GM12878 (cell line): ENCODE measurements at regions not wholly inside any gene's neighbourhood (a gene's known extent, or its start where the extent isn't known, plus 50 kb on each side); places are given as distances from the start of the nearest gene placed in this dataset.

Experiments used
- ATAC-seq: fragments of 200-7000 bp; cut with Tn5 transposase; 3 replicates; pipeline ENCODE4 v1.9.1; 2020; ENCODE audit warnings: mild to moderate bottlenecking, moderate library complexity
- BruUV-seq: library from RNA; stranded (reverse); fragments of 400-500 nt; replicated peaks from 2 replicates; lab custom pipeline; 2021; lab: Mats Ljungman, UMichigan
- CTCF ChIA-PET: fragments of 300-600 bp; sonication (Branson Sonifier 250); formaldehyde crosslinking; extraction: SDS; loops from one replicate; lab custom pipeline; 2021; ENCODE audit warnings: inconsistent platforms; lab: Yijun Ruan, JAX
- POLR2A ChIA-PET: fragments of 350-600 bp; formaldehyde crosslinking; extraction: SDS; loops from one replicate; lab custom pipeline; 2021; ENCODE audit warnings: inconsistent platforms; lab: Charles Lee
- RAD21 ChIA-PET: fragments of 300-600 bp; sonication (Branson Sonifier 250); formaldehyde crosslinking; loops from one replicate; lab custom pipeline; 2023; ENCODE audit warnings: antibody characterized with exemption; ENCODE audit not compliant: unreplicated experiment; lab: Charles Lee
- SMC1A ChIA-PET: fragments of 300-600 bp; sonication (Branson Sonifier 250); formaldehyde crosslinking; loops from one replicate; lab custom pipeline; 2023; ENCODE audit not compliant: unreplicated experiment, uncharacterized antibody; lab: Charles Lee
- DNase-seq: peaks from one replicate; pipeline ENCODE4 v3.0.0-alpha.2; 2011; ENCODE audit warnings: low read depth, low spot score
- FAIRE-seq: peaks from 3 replicates; lab custom pipeline; 2011; peaks lifted over from hg19 to GRCh38; lab: Jason Lieb, UNC
- H2AFZ ChIP-seq: 2 replicates; pipeline ENCODE4 v1.6.0; 2011; ENCODE audit warnings: low read depth, low read length, control low read depth; ENCODE audit not compliant: control insufficient read depth
- H3K27ac ChIP-seq: 2 replicates; pipeline ENCODE4 v1.5.1; 2011; ENCODE audit warnings: control low read depth; ENCODE audit not compliant: control insufficient read depth, insufficient read depth
- H3K27me3 ChIP-seq, 2 experiments: replicated peaks in 1 of 2; 2 replicates each; pipeline versions ENCODE4 v1.6.0 to v1.6.1; 2011; ENCODE audit warnings: low read length in 1 of 2; ENCODE audit not compliant: control insufficient read depth in 2 of 2, insufficient read depth in 2 of 2
- H3K36me3 ChIP-seq, 2 experiments: 2 replicates each; pipeline ENCODE4 v1.5.1; 2011; ENCODE audit warnings: low read length in 1 of 2; ENCODE audit not compliant: control insufficient read depth in 2 of 2, insufficient read depth in 2 of 2
- H3K4me1 ChIP-seq: 2 replicates; pipeline ENCODE4 v1.6.1; 2011; ENCODE audit warnings: mild to moderate bottlenecking, low read length, moderate library complexity, mixed read lengths; ENCODE audit not compliant: control insufficient read depth, insufficient read depth
- H3K4me2 ChIP-seq: 2 replicates; pipeline ENCODE4 v1.6.0; 2011; ENCODE audit warnings: control low read depth; ENCODE audit not compliant: control insufficient read depth, insufficient read depth
- H3K4me3 ChIP-seq: fragments of 200-600 bp; sonication (generic); 2 replicates; pipeline ENCODE4 v1.5.1; 2016
- H3K79me2 ChIP-seq: 2 replicates; pipeline ENCODE4 v1.6.0; 2011; ENCODE audit warnings: low read length; ENCODE audit not compliant: control insufficient read depth, insufficient read depth
- H3K9ac ChIP-seq: 2 replicates; pipeline ENCODE4 v1.8.0; 2011; ENCODE audit warnings: low read length, control low read depth, mixed read lengths; ENCODE audit not compliant: control insufficient read depth, insufficient read depth
- H3K9me3 ChIP-seq: replicated peaks from 3 replicates; pipeline ENCODE4 v1.5.1; 2011; ENCODE audit warnings: mild to moderate bottlenecking, low read length; ENCODE audit not compliant: control insufficient read depth, insufficient read depth
- H4K20me1 ChIP-seq: 2 replicates; pipeline ENCODE4 v1.6.0; 2011; ENCODE audit not compliant: control insufficient read depth, insufficient read depth
- CHD4 ChIP-seq: fragments of 200-600 bp; sonication (generic); IDR thresholded peaks from 2 replicates; pipeline ENCODE4 v1.6.1; 2016; ENCODE audit warnings: mild to moderate bottlenecking
- CREB1 ChIP-seq: IDR thresholded peaks from 2 replicates; pipeline ENCODE4 v1.6.1; 2012; ENCODE audit warnings: low read depth, mild to moderate bottlenecking, inconsistent platforms
- ESRRA ChIP-seq: IDR thresholded peaks from 2 replicates; pipeline ENCODE4 v1.6.1; 2012; ENCODE audit warnings: mild to moderate bottlenecking, low read length, improper control_type of control experiment
- GATAD2B ChIP-seq: fragments of 450-650 bp; conservative IDR thresholded peaks from 2 replicates; pipeline ENCODE4 v1.6.1; 2017; ENCODE audit warnings: low read depth, mild to moderate bottlenecking, moderate library complexity
- IRF4 ChIP-seq: IDR thresholded peaks from 2 replicates; pipeline ENCODE4 v1.6.1; 2011; ENCODE audit warnings: low read depth, low read length
- PAX8 ChIP-seq: fragments of 450-650 bp; IDR thresholded peaks from 2 replicates; pipeline ENCODE4 v1.6.1; 2017; ENCODE audit warnings: mild to moderate bottlenecking, moderate library complexity
- RCOR1 ChIP-seq: conservative IDR thresholded peaks from 2 replicates; pipeline ENCODE4 v1.6.1; 2012; ENCODE audit warnings: low read depth, low read length, improper control_type of control experiment
- RFX5 ChIP-seq: IDR thresholded peaks from 2 replicates; pipeline ENCODE4 v1.6.1; 2011; ENCODE audit warnings: low read depth, low read length, improper control_type of control experiment
- SIN3A ChIP-seq: IDR thresholded peaks from 2 replicates; pipeline ENCODE4 v1.6.1; 2012; ENCODE audit warnings: low read depth, low read length, improper control_type of control experiment
- STAT3 ChIP-seq: IDR thresholded peaks from 2 replicates; pipeline ENCODE4 v1.6.1; 2011; ENCODE audit warnings: low read depth, low read length, improper control_type of control experiment
- TBL1XR1 ChIP-seq: IDR thresholded peaks from 2 replicates; pipeline ENCODE4 v1.6.1; 2012; ENCODE audit warnings: low read depth, low read length, improper control_type of control experiment
- WGBS: methylation state at CpG from one replicate; pipeline ENCODE4 v1.1.6; 2016; ENCODE audit warnings: low lambda C conversion rate; ENCODE audit not compliant: insufficient replicate concordance, insufficient coverage; ENCODE audit errors: missing lambda C conversion rate; 5-methylcytosine and 5-hydroxymethylcytosine counted together
- in situ Hi-C: fragments of 300-500 bp; cut with MboI; formaldehyde crosslinking; loops from 9 replicates; pipeline ENCODE4 v1.14.3; 2018; ENCODE audit warnings: mixed read lengths
- intact Hi-C: fragments of 100-400 bp; cut with micrococcal nuclease; formaldehyde crosslinking; loops from one replicate; pipeline ENCODE4 v1.14.2; 2022; ENCODE audit not compliant: unreplicated experiment
- TF ChIP-seq, protein P1 (sequence below): IDR thresholded peaks from 2 replicates; pipeline ENCODE4 v1.6.1; 2012; ENCODE audit warnings: low read depth, low read length, improper control_type of control experiment
- TF ChIP-seq, protein P2 (sequence below): fragments of 450-650 bp; IDR thresholded peaks from 2 replicates; pipeline ENCODE4 v1.6.1; 2016; ENCODE audit warnings: mild to moderate bottlenecking
- TF ChIP-seq, protein P3 (sequence below): fragments of 450-650 bp; IDR thresholded peaks from 2 replicates; pipeline ENCODE4 v1.6.1; 2017; ENCODE audit warnings: mild to moderate bottlenecking, moderate library complexity

DNA sequence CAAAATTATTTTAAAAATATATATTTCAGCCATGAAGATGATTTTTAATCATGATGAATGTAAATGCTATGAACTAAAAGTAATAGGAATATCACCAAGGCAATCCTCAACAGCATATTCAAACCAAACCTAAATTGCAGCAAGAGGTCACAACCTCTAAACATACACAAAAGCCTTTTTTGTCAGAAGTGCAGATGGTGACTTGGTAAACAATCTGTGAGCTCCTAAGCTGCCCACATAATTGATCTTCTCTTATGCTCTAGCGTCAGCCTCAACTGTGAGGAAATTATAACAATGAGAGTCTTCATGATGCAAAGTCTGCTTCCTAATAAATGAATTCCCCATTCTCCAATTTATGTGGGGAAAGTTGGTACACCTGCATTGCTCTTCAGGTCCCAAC, 113.2 kb downstream of the TSN start:
- no peak overlapping the region for H3K27ac ChIP-seq
- ChIA-PET SMC1A (no interaction called here), RAD21 (no interaction called here), CTCF (no interaction called here), POLR2A (interaction anchor here (0.6 kb wide), 1 partner anchor 14 kb away, joined by 6 read pairs; no protein-coding TSS in a partner anchor)
- H3K79me2 ChIP-seq = no peaks in the 10 kb centered on the region
- no peaks in the 10 kb centered on the region for H3K4me1 ChIP-seq
- WGBS = 52% methylated on average over 1 of the region's 1 CpG
- no peaks in the 10 kb centered on the region; a peak in 3 of 4 replicates for H3K27me3 ChIP-seq
- no peaks in the 10 kb centered on the region for H4K20me1 ChIP-seq
- H3K9ac ChIP-seq = no peak overlapping the region
- H3K9me3 ChIP-seq = no peaks in the 10 kb centered on the region
- no peak for FAIRE-seq
- intact Hi-C loops (no loop called here), in situ Hi-C loops (no loop called here)
- H3K4me2 ChIP-seq = no peak overlapping the region
- no peak for DNase-seq
- H2AFZ ChIP-seq = no peak overlapping the region
- no peak for TF ChIP-seq RCOR1
- TF ChIP-seq PAX8 = no peak
- no peak for TF ChIP-seq CREB1
- TF ChIP-seq GATAD2B = no peak
- TF ChIP-seq IRF4 = no peak
- TF ChIP-seq ESRRA = no peak
- TF ChIP-seq, protein P1, sequence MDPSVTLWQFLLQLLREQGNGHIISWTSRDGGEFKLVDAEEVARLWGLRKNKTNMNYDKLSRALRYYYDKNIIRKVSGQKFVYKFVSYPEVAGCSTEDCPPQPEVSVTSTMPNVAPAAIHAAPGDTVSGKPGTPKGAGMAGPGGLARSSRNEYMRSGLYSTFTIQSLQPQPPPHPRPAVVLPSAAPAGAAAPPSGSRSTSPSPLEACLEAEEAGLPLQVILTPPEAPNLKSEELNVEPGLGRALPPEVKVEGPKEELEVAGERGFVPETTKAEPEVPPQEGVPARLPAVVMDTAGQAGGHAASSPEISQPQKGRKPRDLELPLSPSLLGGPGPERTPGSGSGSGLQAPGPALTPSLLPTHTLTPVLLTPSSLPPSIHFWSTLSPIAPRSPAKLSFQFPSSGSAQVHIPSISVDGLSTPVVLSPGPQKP = no peak
- no peak for TF ChIP-seq RFX5
- TF ChIP-seq CHD4 = no peak
- no peak for TF ChIP-seq SIN3A
- TF ChIP-seq, protein P2, sequence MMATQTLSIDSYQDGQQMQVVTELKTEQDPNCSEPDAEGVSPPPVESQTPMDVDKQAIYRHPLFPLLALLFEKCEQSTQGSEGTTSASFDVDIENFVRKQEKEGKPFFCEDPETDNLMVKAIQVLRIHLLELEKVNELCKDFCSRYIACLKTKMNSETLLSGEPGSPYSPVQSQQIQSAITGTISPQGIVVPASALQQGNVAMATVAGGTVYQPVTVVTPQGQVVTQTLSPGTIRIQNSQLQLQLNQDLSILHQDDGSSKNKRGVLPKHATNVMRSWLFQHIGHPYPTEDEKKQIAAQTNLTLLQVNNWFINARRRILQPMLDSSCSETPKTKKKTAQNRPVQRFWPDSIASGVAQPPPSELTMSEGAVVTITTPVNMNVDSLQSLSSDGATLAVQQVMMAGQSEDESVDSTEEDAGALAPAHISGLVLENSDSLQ = no peak
- TF ChIP-seq STAT3 = no peak
- TF ChIP-seq, protein P3, sequence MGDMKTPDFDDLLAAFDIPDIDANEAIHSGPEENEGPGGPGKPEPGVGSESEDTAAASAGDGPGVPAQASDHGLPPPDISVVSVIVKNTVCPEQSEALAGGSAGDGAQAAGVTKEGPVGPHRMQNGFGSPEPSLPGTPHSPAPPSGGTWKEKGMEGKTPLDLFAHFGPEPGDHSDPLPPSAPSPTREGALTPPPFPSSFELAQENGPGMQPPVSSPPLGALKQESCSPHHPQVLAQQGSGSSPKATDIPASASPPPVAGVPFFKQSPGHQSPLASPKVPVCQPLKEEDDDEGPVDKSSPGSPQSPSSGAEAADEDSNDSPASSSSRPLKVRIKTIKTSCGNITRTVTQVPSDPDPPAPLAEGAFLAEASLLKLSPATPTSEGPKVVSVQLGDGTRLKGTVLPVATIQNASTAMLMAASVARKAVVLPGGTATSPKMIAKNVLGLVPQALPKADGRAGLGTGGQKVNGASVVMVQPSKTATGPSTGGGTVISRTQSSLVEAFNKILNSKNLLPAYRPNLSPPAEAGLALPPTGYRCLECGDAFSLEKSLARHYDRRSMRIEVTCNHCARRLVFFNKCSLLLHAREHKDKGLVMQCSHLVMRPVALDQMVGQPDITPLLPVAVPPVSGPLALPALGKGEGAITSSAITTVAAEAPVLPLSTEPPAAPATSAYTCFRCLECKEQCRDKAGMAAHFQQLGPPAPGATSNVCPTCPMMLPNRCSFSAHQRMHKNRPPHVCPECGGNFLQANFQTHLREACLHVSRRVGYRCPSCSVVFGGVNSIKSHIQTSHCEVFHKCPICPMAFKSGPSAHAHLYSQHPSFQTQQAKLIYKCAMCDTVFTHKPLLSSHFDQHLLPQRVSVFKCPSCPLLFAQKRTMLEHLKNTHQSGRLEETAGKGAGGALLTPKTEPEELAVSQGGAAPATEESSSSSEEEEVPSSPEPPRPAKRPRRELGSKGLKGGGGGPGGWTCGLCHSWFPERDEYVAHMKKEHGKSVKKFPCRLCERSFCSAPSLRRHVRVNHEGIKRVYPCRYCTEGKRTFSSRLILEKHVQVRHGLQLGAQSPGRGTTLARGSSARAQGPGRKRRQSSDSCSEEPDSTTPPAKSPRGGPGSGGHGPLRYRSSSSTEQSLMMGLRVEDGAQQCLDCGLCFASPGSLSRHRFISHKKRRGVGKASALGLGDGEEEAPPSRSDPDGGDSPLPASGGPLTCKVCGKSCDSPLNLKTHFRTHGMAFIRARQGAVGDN = no peak
- no peak for TF ChIP-seq TBL1XR1
- TF ChIP-seq, all 136 proteins: peak for 0
- BruUV-seq = no TSS peak
- no peak overlapping the region for H3K4me3 ChIP-seq
- ATAC-seq = no peak
- H3K36me3 ChIP-seq = no peaks in the 10 kb centered on the region
